Gastroesophageal sphincter (tissue), 3 donors: ENCODE measurements at regions not wholly inside any gene's neighbourhood (a gene's known extent, or its start where the extent isn't known, plus 50 kb on each side); places are given as distances from the start of the nearest gene placed in this dataset.

Source experiments
- EP300 ChIP-seq: sonication (generic); formaldehyde crosslinking; IDR thresholded peaks from one replicate; pipeline ENCODE4 v1.6.1; 2017; ENCODE audit warnings: antibody characterized with exemption, mild to moderate bottlenecking
- POLR2A ChIP-seq, 2 donors: fragments of 450-650 bp; IDR thresholded peaks; one replicate each; pipeline ENCODE4 v1.6.1; 2017; ENCODE audit warnings: antibody characterized with exemption in 2 of 2, mild to moderate bottlenecking in 2 of 2, moderate library complexity in 1 of 2
- TF ChIP-seq, protein P1 (sequence below), 4 experiments: fragments of 200-600 bp in 2 of 4; fragments of 450-650 bp in 2 of 4; sonication (generic) in 1 of 4; IDR thresholded peaks; one replicate each; pipeline ENCODE4 v1.5.1; 2017 to 2019; ENCODE audit warnings: antibody characterized with exemption in 4 of 4, mild to moderate bottlenecking in 2 of 4, moderate library complexity in 2 of 4

DNA sequence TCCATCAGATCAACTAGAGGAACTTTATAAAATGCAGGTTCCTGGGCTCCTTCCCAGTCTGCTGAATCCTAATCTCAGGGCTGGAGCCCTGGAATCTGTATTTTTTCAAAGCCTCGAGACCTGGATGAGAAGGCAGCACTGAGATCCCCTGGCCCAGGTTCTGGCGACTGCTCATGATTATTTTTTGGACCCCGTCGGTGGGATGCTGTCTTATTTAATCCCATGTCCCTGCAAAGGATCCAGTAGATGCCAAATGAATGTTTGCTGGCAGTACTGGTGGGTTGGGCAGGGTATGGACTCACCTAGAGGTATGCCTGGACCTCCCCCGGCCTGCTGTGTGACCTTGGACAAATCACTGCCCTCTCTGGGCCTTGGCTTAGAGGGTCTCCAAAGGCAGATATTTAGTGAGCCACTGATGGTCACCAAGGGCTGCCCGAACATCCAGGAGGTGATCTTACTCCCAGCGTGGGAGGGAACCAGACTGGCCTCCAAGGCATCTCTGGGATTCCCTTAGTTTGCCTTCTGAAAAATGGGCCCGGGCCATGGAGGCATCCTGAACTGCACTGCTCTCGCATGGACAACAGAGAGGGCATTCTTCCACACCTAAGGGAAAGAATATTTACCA lies 91.6 kb upstream of the RUNX3 start:
- no peak for TF ChIP-seq POLR2A (IDR thresholded peaks at IDR 0.05)
- TF ChIP-seq, protein P1, sequence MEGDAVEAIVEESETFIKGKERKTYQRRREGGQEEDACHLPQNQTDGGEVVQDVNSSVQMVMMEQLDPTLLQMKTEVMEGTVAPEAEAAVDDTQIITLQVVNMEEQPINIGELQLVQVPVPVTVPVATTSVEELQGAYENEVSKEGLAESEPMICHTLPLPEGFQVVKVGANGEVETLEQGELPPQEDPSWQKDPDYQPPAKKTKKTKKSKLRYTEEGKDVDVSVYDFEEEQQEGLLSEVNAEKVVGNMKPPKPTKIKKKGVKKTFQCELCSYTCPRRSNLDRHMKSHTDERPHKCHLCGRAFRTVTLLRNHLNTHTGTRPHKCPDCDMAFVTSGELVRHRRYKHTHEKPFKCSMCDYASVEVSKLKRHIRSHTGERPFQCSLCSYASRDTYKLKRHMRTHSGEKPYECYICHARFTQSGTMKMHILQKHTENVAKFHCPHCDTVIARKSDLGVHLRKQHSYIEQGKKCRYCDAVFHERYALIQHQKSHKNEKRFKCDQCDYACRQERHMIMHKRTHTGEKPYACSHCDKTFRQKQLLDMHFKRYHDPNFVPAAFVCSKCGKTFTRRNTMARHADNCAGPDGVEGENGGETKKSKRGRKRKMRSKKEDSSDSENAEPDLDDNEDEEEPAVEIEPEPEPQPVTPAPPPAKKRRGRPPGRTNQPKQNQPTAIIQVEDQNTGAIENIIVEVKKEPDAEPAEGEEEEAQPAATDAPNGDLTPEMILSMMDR (IDR thresholded peaks at IDR 0.05): no peak
- no peak for TF ChIP-seq EP300
